ENCODE measurements at regions not wholly inside any gene's neighbourhood (a gene's known extent, or its start where the extent isn't known, plus 50 kb on each side); places are given as distances from the start of the nearest gene placed in this dataset.

DNA sequence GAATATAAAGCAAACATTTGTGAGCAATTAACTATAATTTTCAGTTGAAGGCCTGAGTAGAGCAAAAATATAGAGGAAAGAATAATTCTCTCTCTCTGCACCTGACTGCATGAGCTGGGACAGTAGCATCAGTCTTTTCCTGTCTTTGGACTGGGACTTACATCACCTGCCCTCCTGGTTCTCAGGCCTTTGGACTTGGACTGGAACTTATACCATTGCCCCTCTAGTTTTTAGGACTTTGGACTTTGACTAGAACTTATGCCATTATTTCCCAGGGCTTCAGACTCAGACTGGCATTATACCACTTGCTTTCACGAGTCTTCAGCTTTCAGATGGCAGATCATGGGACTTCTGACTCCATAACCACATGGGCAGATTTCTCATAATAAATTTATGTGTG is 81.0 kb upstream of the SLC25A13 start:
- DNase-seq = no peak

DNA sequence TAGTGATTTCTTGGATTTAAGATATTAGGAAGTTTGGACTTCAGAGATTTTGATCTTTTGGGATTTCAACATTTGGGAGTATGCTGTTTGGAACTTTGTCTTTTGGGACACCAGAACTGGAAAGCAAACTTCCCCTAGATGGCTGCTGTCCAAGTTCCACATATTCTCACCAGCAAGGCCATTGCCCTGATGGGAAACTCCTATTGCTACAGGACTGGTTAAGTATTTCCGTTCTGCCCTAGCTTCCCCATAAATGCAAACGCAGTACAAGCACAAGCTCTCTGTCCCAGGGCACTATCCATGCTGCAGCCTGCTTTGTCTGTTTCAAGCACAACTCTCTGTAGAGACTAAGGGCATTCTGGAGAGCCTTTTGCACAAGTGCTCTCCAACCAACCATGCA is 79.3 kb upstream of the SLC25A13 start:
- no peak for DNase-seq

DNA sequence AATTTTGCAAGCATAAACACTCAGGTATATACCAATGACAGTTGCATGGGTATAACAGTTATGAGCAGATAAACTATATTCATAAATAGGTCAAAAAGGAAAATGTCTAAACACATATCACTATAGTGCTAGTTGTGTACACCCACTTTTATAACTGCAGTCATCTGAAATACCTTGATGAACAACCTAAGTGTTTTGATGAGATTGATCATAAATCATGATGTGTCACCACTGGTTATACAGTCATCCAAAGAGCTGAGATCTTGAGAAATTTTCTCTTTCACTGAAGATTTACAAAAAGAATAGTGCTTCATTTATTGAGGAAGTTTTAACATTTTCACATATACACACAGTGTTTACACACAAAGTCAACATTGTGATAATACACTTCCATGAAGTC is 78.6 kb upstream of the SLC25A13 start:
- no peak for DNase-seq

DNA sequence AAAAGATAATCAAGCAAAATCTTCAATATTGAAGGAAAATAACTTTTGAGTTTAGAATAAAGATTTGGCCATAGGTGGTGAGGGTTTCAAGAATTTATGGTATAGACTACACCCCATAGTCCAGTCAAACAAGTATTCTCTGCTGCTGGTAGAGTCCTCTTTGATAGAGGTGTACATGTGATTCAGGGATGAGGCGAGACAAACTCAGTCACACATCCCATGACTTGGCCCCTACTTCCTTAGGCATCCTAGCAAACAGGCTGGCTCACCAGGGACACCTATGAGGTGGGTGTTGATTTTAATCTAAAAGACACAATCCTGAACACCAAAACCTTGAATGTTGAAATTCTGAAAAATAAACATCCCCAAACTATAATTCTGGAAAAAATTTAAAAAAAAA is 78.1 kb upstream of the SLC25A13 start:
- DNase-seq = no peak

DNA sequence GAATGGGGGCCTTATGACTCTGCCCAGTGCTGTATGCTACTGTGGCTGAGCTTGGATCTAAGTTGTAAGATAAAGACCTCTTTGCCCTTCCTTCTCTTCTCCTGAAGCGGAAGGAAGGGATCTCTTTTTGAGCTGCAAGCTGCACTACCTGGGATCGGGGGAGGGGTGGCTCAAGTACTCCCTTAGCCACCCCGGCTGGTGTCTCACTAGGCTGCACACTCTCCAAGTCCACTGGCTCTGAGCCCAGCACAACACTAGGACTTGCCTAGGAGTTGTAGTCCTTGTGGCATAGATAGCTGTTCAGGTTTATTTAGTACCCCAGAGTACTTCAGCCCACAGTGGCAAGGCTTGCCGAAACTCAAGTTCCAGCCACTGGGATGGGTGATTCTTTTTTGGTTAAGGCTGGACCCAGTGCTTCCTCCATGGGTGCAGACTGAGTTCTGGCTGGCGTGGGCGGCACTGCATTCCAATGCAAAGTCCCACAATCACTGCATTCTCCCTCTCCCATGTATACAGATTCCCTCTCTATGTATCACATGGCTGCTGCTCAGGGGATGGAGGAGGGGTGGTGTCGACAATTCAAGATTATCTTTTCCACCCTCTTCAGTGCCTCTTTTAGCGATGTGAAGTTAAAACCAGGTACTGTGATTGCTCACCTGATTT is 76.2 kb upstream of the SLC25A13 start:
- no peak for DNase-seq

DNA sequence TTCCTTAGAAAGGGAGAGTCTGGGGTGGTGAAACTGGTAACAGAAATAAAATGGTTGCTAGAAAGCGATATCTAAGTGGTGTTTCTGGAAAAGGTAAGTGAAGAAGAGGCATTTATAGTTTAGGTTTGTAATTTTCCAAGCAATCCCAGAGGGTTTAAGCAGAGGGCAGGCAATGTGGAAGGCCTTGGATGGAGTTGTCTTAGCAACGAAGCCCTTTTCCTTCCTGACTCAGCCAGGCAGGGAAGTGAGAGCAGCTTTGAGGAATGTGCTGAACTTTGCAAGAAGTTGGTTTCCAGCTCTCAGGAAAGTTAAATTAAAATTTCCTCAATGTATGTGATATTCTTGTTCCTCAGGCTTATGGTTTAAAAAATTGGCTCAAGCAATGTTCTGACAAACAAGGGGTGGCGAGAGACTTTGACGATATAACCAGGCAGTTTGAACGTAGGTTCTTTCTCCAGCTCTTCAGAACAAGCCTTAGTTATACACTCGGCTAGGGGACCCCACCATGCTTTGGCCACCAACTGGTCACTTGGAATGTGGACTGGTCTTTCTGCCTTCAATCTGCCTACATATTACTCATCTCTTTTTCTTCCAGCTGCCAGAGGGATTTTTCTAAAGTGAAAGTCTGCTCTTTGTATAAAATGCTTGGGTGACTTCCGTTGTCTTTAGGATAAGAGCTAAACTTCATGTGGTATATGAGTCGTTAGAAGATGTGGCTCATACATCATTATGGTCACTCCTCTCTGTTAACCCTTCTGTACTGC is 66.9 kb upstream of the SLC25A13 start:
- no peak for DNase-seq

DNA sequence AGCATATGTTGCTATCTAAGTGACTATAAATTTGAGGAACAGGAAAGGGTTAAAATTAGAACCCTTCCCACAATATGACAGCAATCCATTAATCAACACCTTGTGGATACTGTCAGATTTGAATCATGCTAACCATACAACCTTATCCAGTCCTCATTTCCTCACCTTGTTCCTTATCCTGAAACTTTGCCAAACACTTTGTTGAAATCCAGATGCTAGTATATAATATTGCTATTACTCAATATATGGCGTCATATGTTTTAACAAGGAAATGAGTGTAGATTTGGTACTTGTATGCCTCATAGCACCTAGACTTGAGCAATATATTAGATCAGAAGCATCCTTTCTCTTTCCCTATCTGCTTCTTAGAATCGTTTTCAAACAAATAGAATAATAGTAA is 66.3 kb upstream of the SLC25A13 start:
- DNase-seq = no peak

DNA sequence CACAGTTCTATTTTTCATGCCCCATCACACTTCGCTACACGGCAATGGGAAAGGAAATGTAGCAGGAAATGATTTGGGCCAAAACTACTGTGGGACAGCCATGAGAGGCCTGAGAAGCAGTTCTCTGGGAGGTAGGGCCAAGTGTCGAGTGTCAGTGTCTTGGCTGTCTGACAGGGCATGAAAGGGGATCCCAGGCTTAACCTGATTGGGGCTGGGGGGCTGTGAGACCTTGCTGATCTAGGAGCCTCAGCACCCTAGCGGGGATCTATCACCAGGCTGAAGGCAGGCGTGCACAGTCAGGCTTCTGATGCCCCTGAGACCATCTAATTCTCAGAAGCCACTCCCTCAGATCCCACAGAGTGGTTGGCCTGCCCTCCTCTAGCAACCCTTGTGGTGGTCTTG is 58.2 kb upstream of the SLC25A13 start:
- no peak for DNase-seq

DNA sequence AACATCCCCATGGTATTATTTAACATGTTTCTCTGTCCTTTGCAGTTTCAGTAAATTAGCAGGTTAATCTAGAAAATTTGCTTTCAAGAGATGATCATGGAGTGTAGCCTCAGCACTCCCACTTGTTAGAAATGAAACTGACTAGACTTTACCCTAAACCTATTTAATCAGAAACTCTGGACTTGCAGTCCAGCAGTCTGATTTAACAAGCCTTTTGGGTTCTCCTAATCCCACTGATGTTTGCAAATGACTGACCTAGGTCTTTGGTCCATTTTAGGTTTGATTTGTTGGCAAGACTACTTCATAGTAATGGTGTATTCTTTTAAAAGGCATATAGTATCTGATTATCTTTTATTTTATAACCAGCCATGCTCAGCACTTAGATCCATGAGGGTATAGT is 55.5 kb upstream of the SLC25A13 start:
- DNase-seq = no peak

Measured in CD4-positive, alpha-beta T cell treated with Interleukin-10 for 1 hour (primary cell).